CD4-positive, CD25-positive, alpha-beta regulatory T cell (primary cell): ENCODE measurements at regions not wholly inside any gene's neighbourhood (a gene's known extent, or its start where the extent isn't known, plus 50 kb on each side); places are given as distances from the start of the nearest gene placed in this dataset.

Source experiments
- ATAC-seq, 2 donors: fragments of 150-1000 bp; cut with Tn5 transposase; one replicate each; pipeline ENCODE4 v1.10.0; 2021; ENCODE audit warnings: low read depth in 2 of 2, moderate number of reproducible peaks in 2 of 2, moderate library complexity in 1 of 2
- DNase-seq, 3 donors: peaks; one replicate each; pipeline versions ENCODE4 v3.0.0 to v3.0.0-alpha.2; 2012 to 2022; ENCODE audit warnings: mixed read lengths in 1 of 3
- H3K27ac ChIP-seq: one replicate; pipeline ENCODE4 v1.7.0; 2013; ENCODE audit warnings: mild to moderate bottlenecking, low read length; ENCODE audit not compliant: insufficient read depth, poor library complexity, severe bottlenecking
- H3K27me3 ChIP-seq: one replicate; pipeline ENCODE4 v1.7.0; 2013; ENCODE audit warnings: low read length; ENCODE audit not compliant: control insufficient read depth, insufficient read depth
- H3K36me3 ChIP-seq: one replicate; pipeline ENCODE4 v1.7.0; 2013; ENCODE audit warnings: mild to moderate bottlenecking, low read length, moderate library complexity; ENCODE audit not compliant: control insufficient read depth, insufficient read depth
- H3K4me1 ChIP-seq: 2 replicates; pipeline ENCODE4 v1.7.0; 2013; ENCODE audit warnings: mild to moderate bottlenecking, low read length; ENCODE audit not compliant: insufficient read depth, control insufficient read depth, poor library complexity, severe bottlenecking
- H3K4me3 ChIP-seq: one replicate; pipeline ENCODE4 v1.7.0; 2013; ENCODE audit warnings: low read depth, mild to moderate bottlenecking, low read length, moderate library complexity
- H3K9me3 ChIP-seq, 2 experiments: 1 replicate in 1 of 2; 2 replicates in 1 of 2; pipeline ENCODE4 v1.7.0; 2013; ENCODE audit warnings: low read length in 2 of 2, mild to moderate bottlenecking in 1 of 2, moderate library complexity in 1 of 2; ENCODE audit not compliant: control insufficient read depth in 2 of 2
- H3K27ac Mint-ChIP-seq, 3 donors: one replicate each; pipeline ENCODE4 v1.8.0; 2020 to 2022; ENCODE audit warnings: mild to moderate bottlenecking in 3 of 3, mixed read lengths in 3 of 3, moderate library complexity in 2 of 3
- H3K27me3 Mint-ChIP-seq: one replicate; pipeline ENCODE4 v1.8.0; 2022; ENCODE audit warnings: mild to moderate bottlenecking, mixed read lengths
- H3K36me3 Mint-ChIP-seq: one replicate; pipeline ENCODE4 v1.8.0; 2020; ENCODE audit warnings: mixed read lengths
- H3K4me1 Mint-ChIP-seq, 4 donors: one replicate each; pipeline ENCODE4 v1.8.0; 2020 to 2022; ENCODE audit warnings: mixed read lengths in 4 of 4, mild to moderate bottlenecking in 1 of 4
- H3K4me3 Mint-ChIP-seq, 4 donors: one replicate each; pipeline ENCODE4 v1.8.0; 2020 to 2022; ENCODE audit warnings: mild to moderate bottlenecking in 4 of 4, mixed read lengths in 4 of 4, moderate library complexity in 3 of 4
- H3K9me3 Mint-ChIP-seq, 7 donors: one replicate each; pipeline ENCODE4 v1.8.0; 2020 to 2022; ENCODE audit warnings: mixed read lengths in 7 of 7, mild to moderate bottlenecking in 3 of 7, moderate library complexity in 2 of 7

DNA sequence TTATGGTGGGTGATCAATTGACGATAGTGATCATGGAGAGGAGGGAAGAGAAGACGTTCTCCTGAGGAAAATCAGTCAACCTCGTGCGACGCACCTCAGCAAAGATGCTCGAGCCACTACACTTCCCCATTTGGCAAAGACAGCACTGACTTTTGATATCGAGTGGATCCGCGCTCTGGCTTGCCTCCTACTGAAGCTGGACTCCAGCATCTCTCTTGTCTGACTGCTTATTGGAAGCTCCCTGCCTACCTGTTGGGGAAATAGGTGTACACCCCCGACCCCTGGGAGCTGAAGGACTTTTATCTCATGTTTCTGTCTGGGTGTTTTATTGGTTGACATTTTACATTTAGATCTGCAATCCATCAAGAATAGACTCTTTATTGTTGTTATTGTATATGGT is 476.8 kb upstream of the B3GAT1 start:
- Histone ChIP-seq H3K36me3 (no peaks in the 10 kb centered on the region), H3K27ac (no peak overlapping the region), H3K27me3 (no peaks in the 10 kb centered on the region), H3K4me3 (no peak overlapping the region), H3K9me3 (no peaks in the 10 kb centered on the region), H3K4me1 (no peaks in the 10 kb centered on the region)
- Mint-ChIP-seq H3K27ac (no peak overlapping the region), H3K4me3 (no peak overlapping the region), H3K27me3 (no peaks in the 10 kb centered on the region), H3K36me3 (no peaks in the 10 kb centered on the region), H3K9me3 (peaks cover 0 to 3% (median 0%) of the 10 kb centered on the region in 7 donors), H3K4me1 (no peaks in the 10 kb centered on the region)
- DNase-seq (no peak), ATAC-seq (no peak)

DNA sequence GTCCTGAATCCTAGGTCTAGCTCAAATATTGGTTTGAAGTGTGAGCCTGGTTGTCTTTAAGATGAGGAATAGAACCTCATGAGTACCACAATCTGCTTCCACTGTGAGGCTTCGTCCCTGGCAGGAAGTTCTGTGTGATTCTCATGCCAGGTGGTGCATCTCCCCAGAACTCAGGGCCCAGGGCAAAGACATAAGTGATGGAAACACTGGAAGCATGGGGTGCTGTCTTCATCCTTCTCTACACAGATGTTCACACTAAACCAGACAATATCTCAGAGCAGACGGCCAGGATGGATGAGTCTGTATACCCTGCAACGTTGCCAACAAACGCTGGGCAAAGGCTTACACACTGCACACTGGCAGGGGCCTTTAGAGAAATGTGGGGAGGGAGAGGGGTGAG is 475.9 kb upstream of the B3GAT1 start:
- Histone ChIP-seq H3K4me3 (no peak overlapping the region), H3K27me3 (no peaks in the 10 kb centered on the region), H3K27ac (no peak overlapping the region), H3K4me1 (no peaks in the 10 kb centered on the region), H3K9me3 (no peaks in the 10 kb centered on the region), H3K36me3 (no peaks in the 10 kb centered on the region)
- no peaks in the 10 kb centered on the region for H3K4me1 Mint-ChIP-seq
- H3K4me3 Mint-ChIP-seq = no peak overlapping the region
- no peak overlapping the region for H3K27ac Mint-ChIP-seq
- DNase-seq = no peak
- no peak for ATAC-seq
- no peaks in the 10 kb centered on the region for H3K27me3 Mint-ChIP-seq
- H3K9me3 Mint-ChIP-seq = peaks cover 0 to 3% (median 0%) of the 10 kb centered on the region in 7 donors
- H3K36me3 Mint-ChIP-seq = no peaks in the 10 kb centered on the region

DNA sequence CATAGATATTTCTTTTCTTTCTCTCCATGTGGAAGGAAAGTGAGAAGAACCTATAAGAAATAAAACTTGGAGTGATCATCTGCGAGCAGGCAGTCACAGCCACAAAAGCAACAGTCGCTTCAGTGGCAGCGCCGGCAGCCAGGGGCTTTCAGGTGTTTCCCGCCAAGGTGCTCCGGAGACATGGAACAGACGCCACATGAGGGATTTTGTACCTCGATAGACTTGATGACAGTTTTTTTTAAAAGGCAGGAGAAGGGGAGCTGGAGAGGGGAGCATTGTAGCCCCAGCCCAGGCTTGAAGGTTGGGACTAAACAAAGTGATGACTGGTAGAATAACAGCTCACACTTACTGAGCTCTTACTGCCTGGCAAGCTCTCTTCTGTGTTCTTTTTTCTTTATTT is 471.4 kb upstream of the B3GAT1 start:
- Mint-ChIP-seq H3K4me1 (no peaks in the 10 kb centered on the region), H3K36me3 (no peaks in the 10 kb centered on the region), H3K4me3 (no peak overlapping the region), H3K27ac (no peak overlapping the region), H3K9me3 (no peaks in the 10 kb centered on the region), H3K27me3 (peaks cover 7% of the 10 kb centered on the region)
- no peak overlapping the region for H3K27ac ChIP-seq
- no peaks in the 10 kb centered on the region for H3K9me3 ChIP-seq
- no peaks in the 10 kb centered on the region for H3K4me1 ChIP-seq
- DNase-seq (no peak), ATAC-seq (no peak)
- H3K27me3 ChIP-seq = no peaks in the 10 kb centered on the region
- no peak overlapping the region for H3K4me3 ChIP-seq
- no peaks in the 10 kb centered on the region for H3K36me3 ChIP-seq

DNA sequence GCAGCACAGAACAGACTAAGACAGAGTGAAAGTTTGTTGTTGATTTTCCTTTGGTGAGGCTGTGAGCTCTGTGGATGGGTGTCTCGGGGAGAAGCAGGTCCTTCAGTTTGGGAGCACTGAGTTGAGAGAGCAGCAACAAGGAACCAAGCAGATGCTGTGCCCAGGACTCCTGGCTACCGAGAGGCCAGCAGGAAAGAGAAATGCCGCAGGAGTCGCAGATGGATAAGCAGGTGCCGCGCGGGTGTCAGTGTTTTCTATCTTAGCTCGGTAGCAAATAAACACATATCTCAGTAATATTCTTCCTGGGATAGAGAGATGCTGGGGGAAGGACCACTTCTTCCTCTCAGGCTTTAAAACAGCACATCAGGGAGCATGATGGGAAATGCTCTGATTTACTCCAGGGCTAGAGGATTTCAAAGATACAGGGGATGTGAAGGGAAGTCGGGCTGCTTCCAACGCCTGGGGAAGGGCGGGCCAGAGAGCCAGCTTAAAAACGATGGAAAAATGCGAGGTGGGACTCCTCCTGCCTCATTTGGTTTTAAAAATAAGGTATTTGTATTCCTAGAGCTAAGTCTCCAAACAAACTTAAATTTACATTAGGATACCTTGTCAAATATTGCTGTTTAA is 470.7 kb upstream of the B3GAT1 start:
- H3K27ac ChIP-seq = no peak overlapping the region
- Mint-ChIP-seq H3K4me3 (peak overlapping the region in 1 of 4 donors; percentile 53), H3K27me3 (peaks cover 10% of the 10 kb centered on the region)

DNA sequence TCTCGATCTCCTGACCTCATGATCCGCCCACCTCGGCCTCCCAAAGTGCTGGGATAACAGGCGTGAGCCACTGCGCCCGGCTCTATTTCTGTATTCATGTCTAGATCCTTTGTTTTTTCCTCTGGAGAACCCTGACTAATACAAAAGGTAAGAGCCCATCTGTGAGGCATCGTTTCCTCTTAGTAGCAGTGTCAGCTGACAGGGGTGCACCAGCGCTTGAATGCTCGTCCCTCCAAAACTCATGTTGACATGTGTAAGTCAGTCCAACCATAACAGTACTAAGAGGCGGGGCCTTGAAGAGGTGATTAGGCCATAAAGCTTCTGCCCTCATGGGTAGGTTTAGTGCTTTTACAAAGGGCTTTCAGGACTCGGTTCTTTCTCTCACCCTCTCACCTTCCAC is 470.1 kb upstream of the B3GAT1 start:
- Histone ChIP-seq H3K27ac (no peak overlapping the region), H3K4me3 (no peak overlapping the region), H3K36me3 (no peaks in the 10 kb centered on the region), H3K4me1 (no peaks in the 10 kb centered on the region), H3K27me3 (no peaks in the 10 kb centered on the region), H3K9me3 (no peaks in the 10 kb centered on the region)
- Mint-ChIP-seq H3K36me3 (no peaks in the 10 kb centered on the region), H3K4me1 (no peaks in the 10 kb centered on the region), H3K4me3 (no peak overlapping the region), H3K9me3 (no peaks in the 10 kb centered on the region), H3K27ac (no peak overlapping the region), H3K27me3 (peaks cover 10% of the 10 kb centered on the region)
- no peak for ATAC-seq
- no peak for DNase-seq

More for the DNA sequence above, 470.7 kb upstream of the B3GAT1 start:
- Mint-ChIP-seq H3K36me3 (no peaks in the 10 kb centered on the region), H3K9me3 (no peaks in the 10 kb centered on the region), H3K27ac (no peak overlapping the region), H3K4me1 (no peaks in the 10 kb centered on the region)
- no peaks in the 10 kb centered on the region for H3K9me3 ChIP-seq
- DNase-seq = no peak
- no peaks in the 10 kb centered on the region for H3K36me3 ChIP-seq
- H3K27me3 ChIP-seq = no peaks in the 10 kb centered on the region
- no peak overlapping the region for H3K4me3 ChIP-seq
- H3K4me1 ChIP-seq = no peaks in the 10 kb centered on the region
- ATAC-seq = no peak

DNA sequence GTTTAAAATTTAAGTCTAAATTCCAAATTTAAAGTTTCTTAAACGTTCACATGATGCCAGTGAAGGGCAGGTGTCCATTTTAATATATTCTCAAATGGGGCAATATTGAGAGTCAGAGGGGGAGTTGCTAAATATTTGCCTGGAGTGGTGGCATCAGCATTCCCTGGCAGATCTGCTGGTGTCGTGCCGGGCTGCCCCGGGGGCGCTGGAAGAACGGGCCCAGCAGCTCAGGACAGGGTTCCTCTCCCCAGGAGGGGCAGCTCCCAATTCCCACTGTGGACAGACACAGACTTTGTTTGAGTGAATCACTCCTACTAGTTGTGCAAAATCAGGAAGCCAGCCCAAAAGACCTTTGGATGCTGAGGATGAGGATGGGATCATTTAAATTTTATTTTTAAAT is 468.7 kb upstream of the B3GAT1 start:
- H3K27ac Mint-ChIP-seq = no peak overlapping the region
- Histone ChIP-seq H3K9me3 (no peaks in the 10 kb centered on the region), H3K4me3 (no peak overlapping the region), H3K4me1 (no peaks in the 10 kb centered on the region), H3K27me3 (no peaks in the 10 kb centered on the region), H3K36me3 (no peaks in the 10 kb centered on the region), H3K27ac (no peak overlapping the region)
- no peak for DNase-seq
- H3K4me1 Mint-ChIP-seq = no peaks in the 10 kb centered on the region
- no peaks in the 10 kb centered on the region for H3K9me3 Mint-ChIP-seq
- no peak for ATAC-seq
- H3K36me3 Mint-ChIP-seq = no peaks in the 10 kb centered on the region
- peaks cover 10% of the 10 kb centered on the region for H3K27me3 Mint-ChIP-seq
- no peak overlapping the region for H3K4me3 Mint-ChIP-seq

DNA sequence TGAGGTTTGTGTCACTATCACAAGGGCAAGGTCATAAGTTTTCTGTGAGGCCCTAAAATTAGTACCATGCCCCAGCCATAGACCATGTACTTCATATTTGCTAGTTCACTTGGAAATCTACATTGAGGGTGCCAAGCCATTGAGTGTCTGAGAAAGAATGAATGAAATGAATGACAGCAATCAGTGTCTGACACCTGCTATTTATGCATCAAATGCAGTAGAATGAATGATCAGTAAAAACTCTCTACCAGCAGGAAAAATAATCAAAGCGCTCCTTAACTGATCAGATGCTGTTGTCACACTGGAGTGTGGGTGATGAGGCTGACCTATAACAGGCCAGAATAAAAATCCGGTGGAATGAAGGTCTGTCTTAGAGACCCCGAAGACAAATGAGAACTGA is 467.9 kb upstream of the B3GAT1 start:
- no peak overlapping the region for H3K4me3 Mint-ChIP-seq
- DNase-seq = no peak
- H3K27ac ChIP-seq = no peak overlapping the region
- no peaks in the 10 kb centered on the region for H3K9me3 Mint-ChIP-seq
- no peaks in the 10 kb centered on the region for H3K27me3 ChIP-seq
- H3K4me1 Mint-ChIP-seq = no peaks in the 10 kb centered on the region
- no peaks in the 10 kb centered on the region for H3K9me3 ChIP-seq
- no peaks in the 10 kb centered on the region for H3K36me3 ChIP-seq
- no peak for ATAC-seq
- H3K27ac Mint-ChIP-seq = peak overlapping the region in 1 of 3 donors; percentile 76
- H3K27me3 Mint-ChIP-seq = peaks cover 10% of the 10 kb centered on the region
- H3K4me1 ChIP-seq = no peaks in the 10 kb centered on the region
- no peaks in the 10 kb centered on the region for H3K36me3 Mint-ChIP-seq
- no peak overlapping the region for H3K4me3 ChIP-seq

DNA sequence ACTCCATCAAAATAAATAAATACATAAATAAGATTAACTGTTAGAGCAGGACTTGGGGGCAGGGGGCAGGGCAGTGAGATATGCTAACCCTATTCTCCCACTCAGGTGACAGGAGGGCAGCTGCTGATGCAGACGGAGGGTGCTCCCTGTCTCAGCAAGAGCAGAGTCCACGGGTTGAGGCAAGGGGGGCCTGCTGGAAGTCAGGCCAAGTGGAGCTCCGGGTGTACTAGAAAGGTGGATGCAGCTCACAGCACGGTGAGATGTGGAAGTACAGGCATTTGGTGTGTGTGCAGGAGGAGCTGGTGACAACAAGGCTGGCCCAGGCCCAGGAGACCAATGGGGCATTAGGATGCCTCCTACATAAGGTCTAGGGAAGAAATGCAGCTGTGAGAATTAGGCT is 467.3 kb upstream of the B3GAT1 start:
- Mint-ChIP-seq H3K9me3 (no peaks in the 10 kb centered on the region), H3K4me1 (no peaks in the 10 kb centered on the region), H3K36me3 (no peaks in the 10 kb centered on the region), H3K27ac (peak overlapping the region in 1 of 3 donors; percentile 76), H3K4me3 (no peak overlapping the region), H3K27me3 (peaks cover 10% of the 10 kb centered on the region)
- no peaks in the 10 kb centered on the region for H3K4me1 ChIP-seq
- no peak for ATAC-seq
- DNase-seq = no peak
- no peaks in the 10 kb centered on the region for H3K36me3 ChIP-seq
- H3K27me3 ChIP-seq = no peaks in the 10 kb centered on the region
- no peak overlapping the region for H3K27ac ChIP-seq
- no peaks in the 10 kb centered on the region for H3K9me3 ChIP-seq
- H3K4me3 ChIP-seq = no peak overlapping the region
